Left lung (tissue), 4 donors: ENCODE measurements at regions not wholly inside any gene's neighbourhood (a gene's known extent, or its start where the extent isn't known, plus 50 kb on each side); places are given as distances from the start of the nearest gene placed in this dataset.
A peak's percentile ranks its signal among the peaks of the same experiment; 100 is the strongest.

Source experiments
- ATAC-seq: fragments of 200-7000 bp; cut with Tn5 transposase; one replicate; pipeline ENCODE4 v1.9.1; 2020; ENCODE audit warnings: moderate library complexity
- DNase-seq, 4 donors: peaks; one replicate each; pipeline ENCODE4 v3.0.0-alpha.2; 2013 to 2020
- H3K27ac ChIP-seq, 2 donors: fragments of 200-600 bp; sonication (generic) in 1 of 2; one replicate each; pipeline versions ENCODE4 v1.5.0 to v1.8.0; 2020 to 2021
- H3K27me3 ChIP-seq, 2 donors: fragments of 200-600 bp; sonication (generic) in 1 of 2; one replicate each; pipeline versions ENCODE4 v1.5.0 to v1.8.0; 2020 to 2021
- H3K36me3 ChIP-seq, 2 donors: fragments of 200-600 bp; sonication (generic) in 1 of 2; one replicate each; pipeline versions ENCODE4 v1.5.0 to v1.8.0; 2020 to 2021
- H3K4me1 ChIP-seq, 2 donors: fragments of 200-600 bp; one replicate each; pipeline ENCODE4 v1.8.0; 2021
- H3K4me3 ChIP-seq, 2 donors: fragments of 200-600 bp; sonication (generic) in 1 of 2; one replicate each; pipeline versions ENCODE4 v1.5.0 to v1.8.0; 2020 to 2021; ENCODE audit warnings: mild to moderate bottlenecking in 1 of 2
- H3K9me3 ChIP-seq, 2 donors: fragments of 200-600 bp; sonication (generic) in 1 of 2; one replicate each; pipeline versions ENCODE4 v1.5.0 to v1.8.0; 2020 to 2021
- CTCF ChIP-seq, 2 donors: fragments of 200-600 bp; sonication (generic) in 1 of 2; IDR thresholded peaks; one replicate each; pipeline versions ENCODE4 v1.5.0 to v1.8.0; 2021; ENCODE audit warnings: antibody characterized with exemption in 2 of 2
- intact Hi-C, 2 donors: fragments of 100-400 bp; cut with DNase I; formaldehyde crosslinking; loops; one replicate each; pipeline versions ENCODE4 v1.11.2 to v1.14.2; 2022
- donor health status: DM: no; HTN: yes; CAD: no.
- donor health status: DM: no; HTN: no; CAD: no.

DNA sequence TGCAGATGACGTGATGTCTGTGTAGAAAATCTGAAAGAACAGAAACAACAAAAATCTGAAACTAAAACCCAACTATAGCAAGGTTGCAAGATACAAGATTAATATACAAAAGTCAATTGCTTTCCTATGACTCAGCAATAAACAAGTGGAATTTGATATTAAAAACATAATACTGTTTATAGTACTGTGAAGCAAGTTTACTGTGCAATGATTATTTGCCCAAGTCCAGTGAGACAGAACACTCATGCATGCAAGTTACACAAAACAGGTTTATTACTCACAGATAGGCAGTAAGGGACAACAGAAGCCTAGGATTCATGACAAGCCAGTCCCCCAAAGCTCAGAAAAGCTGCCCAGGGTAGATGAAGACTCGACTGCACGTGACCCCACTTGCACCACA is 62.4 kb upstream of the RAB4A start:
- intact Hi-C loops: no loop called here
- Histone ChIP-seq H3K27me3 (no peaks in the 10 kb centered on the region), H3K4me1 (no peaks in the 10 kb centered on the region), H3K4me3 (no peak overlapping the region), H3K9me3 (no peaks in the 10 kb centered on the region), H3K27ac (no peak overlapping the region), H3K36me3 (no peaks in the 10 kb centered on the region)
- no peak for DNase-seq
- ATAC-seq: no peak
- TF ChIP-seq CTCF (IDR thresholded peaks at IDR 0.05): no peak

- no peaks in the 10 kb centered on the region for H3K36me3 ChIP-seq
Measured at GRCh38 chr1:229209386-229209785, 61.5 kb upstream of the RAB4A start.

DNA sequence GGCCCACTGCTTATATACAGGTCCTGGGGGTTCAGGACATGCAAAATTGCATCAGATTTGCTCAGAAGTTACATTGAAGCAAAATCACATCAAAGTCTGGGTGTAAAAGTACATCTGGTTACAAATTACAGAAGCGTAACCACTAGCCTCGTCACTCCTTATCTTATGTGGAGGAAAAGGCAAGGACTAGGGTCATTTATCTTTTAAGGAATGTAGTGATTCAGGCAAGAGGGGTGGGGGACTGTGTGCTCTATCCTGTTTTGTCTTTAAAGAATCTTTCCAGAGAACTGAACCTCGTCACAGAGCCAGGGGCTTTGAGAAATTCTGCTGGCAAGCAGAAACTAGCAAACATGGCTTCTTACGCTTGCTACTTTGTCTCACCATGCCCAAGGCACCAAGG is 61.1 kb upstream of the RAB4A start:
- H3K4me3 ChIP-seq: no peak overlapping the region
- intact Hi-C loops: no loop called here
- ATAC-seq: peak; percentile 51

More at GRCh38 chr1:229209386-229209785, 61.5 kb upstream of the RAB4A start:
- Histone ChIP-seq H3K4me3 (no peak overlapping the region), H3K4me1 (no peaks in the 10 kb centered on the region), H3K9me3 (no peaks in the 10 kb centered on the region), H3K27me3 (no peaks in the 10 kb centered on the region), H3K27ac (no peak overlapping the region)
- ATAC-seq (no peak), DNase-seq (no peak)
- intact Hi-C loops: no loop called here
- no peak for TF ChIP-seq CTCF (IDR thresholded peaks at IDR 0.05)

DNA sequence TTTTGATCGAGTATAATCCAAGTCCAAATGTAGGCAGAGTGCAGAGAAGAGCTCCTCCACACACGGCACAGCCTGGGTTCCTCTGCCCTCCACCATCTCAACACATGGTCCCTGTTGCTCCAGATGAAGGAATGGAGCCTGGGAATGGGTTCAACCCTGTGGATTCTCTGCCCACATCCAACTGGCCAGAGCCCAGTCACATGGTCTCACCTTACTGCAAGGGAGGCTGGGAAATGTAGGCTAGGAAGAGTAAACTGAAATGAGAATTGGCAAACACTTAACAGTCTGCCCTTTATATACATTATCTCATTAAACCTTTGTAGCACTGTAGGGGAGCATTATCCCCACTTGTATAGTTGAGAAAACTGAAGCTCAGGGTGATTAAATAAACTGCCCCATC is 60.1 kb upstream of the RAB4A start:
- no peak for DNase-seq
- no peak for ATAC-seq
- H3K27ac ChIP-seq: no peak overlapping the region
- H3K4me3 ChIP-seq: no peak overlapping the region
- H3K36me3 ChIP-seq: no peaks in the 10 kb centered on the region
- intact Hi-C loops: no loop called here
- no peaks in the 10 kb centered on the region for H3K9me3 ChIP-seq
- H3K27me3 ChIP-seq: no peaks in the 10 kb centered on the region
- TF ChIP-seq CTCF (IDR thresholded peaks at IDR 0.05): no peak
- no peaks in the 10 kb centered on the region for H3K4me1 ChIP-seq

More for the DNA sequence above, 61.1 kb upstream of the RAB4A start:
- Histone ChIP-seq H3K4me1 (no peaks in the 10 kb centered on the region), H3K27ac (no peak overlapping the region), H3K9me3 (no peaks in the 10 kb centered on the region), H3K27me3 (no peaks in the 10 kb centered on the region), H3K36me3 (no peaks in the 10 kb centered on the region)
- TF ChIP-seq CTCF (IDR thresholded peaks at IDR 0.05): no peak
- no peak for DNase-seq

DNA sequence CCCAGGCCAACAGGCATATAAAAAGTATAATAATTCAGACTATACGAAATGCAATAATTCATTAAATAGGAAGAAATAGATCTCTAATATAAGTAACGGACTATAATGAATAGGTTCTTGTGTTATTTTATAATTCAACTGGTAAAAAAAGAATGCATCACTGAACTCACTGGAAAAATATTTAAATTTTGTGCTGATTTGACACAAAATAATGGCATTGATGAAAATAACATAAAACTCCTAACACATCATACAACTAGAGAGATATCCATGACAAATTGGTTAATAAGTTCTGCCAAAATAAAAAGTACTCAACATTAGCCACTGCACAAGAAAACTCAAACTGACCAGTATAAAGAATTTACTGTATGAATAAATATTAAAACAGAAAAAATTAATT is 57.1 kb upstream of the RAB4A start:
- intact Hi-C loops: no loop called here
- TF ChIP-seq CTCF (IDR thresholded peaks at IDR 0.05): no peak
- DNase-seq (no peak), ATAC-seq (no peak)
- H3K27ac ChIP-seq: no peak overlapping the region
- no peaks in the 10 kb centered on the region for H3K36me3 ChIP-seq
- H3K4me1 ChIP-seq: no peaks in the 10 kb centered on the region
- no peaks in the 10 kb centered on the region for H3K9me3 ChIP-seq
- no peaks in the 10 kb centered on the region for H3K27me3 ChIP-seq
- H3K4me3 ChIP-seq: no peak overlapping the region
